ENCODE measurements at regions not wholly inside any gene's neighbourhood (a gene's known extent, or its start where the extent isn't known, plus 50 kb on each side); places are given as distances from the start of the nearest gene placed in this dataset.
A peak's percentile ranks its signal among the peaks of the same experiment; 100 is the strongest.
"Not testable (repeated sequence)": the region's sequence is repeated elsewhere in the genome, so short reads cannot be mapped to it uniquely, and the experiment has no call there.

GRCh38 chr13:83211301-83211700 lies 671.0 kb downstream of the SLITRK1 start:
- DNase-seq: no peak

GRCh38 chr13:83204886-83205285 lies 677.4 kb downstream of the SLITRK1 start:
- no peak for DNase-seq

GRCh38 chr13:83201506-83201905 lies 680.8 kb downstream of the SLITRK1 start:
- no peak for DNase-seq

GRCh38 chr13:83197316-83197715 lies 685.0 kb downstream of the SLITRK1 start:
- DNase-seq: no peak

- DNase-seq: no peak
Measured at GRCh38 chr13:83190020-83190419, 692.3 kb downstream of the SLITRK1 start.

GRCh38 chr13:83184819-83185218 lies 697.5 kb downstream of the SLITRK1 start:
- no peak for DNase-seq

GRCh38 chr13:83184150-83184475 lies 698.2 kb downstream of the SLITRK1 start:
- no peak for DNase-seq

GRCh38 chr13:83183439-83184149 lies 698.7 kb downstream of the SLITRK1 start:
- DNase-seq: no peak

- no peak for DNase-seq
Measured at GRCh38 chr13:83182845-83183244, 699.4 kb downstream of the SLITRK1 start.

GRCh38 chr13:83178008-83178407 lies 704.3 kb downstream of the SLITRK1 start:
- no peak for DNase-seq

- no peak for DNase-seq
Measured at GRCh38 chr13:83168590-83168989, 713.7 kb downstream of the SLITRK1 start.

- DNase-seq: no peak
Measured at GRCh38 chr13:83167203-83167602, 715.1 kb downstream of the SLITRK1 start.

- no peak for DNase-seq
Measured at GRCh38 chr13:83166550-83166949, 715.7 kb downstream of the SLITRK1 start.

- DNase-seq: no peak
Measured at GRCh38 chr13:83162493-83162892, 719.8 kb downstream of the SLITRK1 start.

GRCh38 chr13:83153848-83154247 lies 728.4 kb downstream of the SLITRK1 start:
- DNase-seq: peak; percentile 88

GRCh38 chr13:83151308-83151660 lies 731.0 kb downstream of the SLITRK1 start:
- DNase-seq: no peak

GRCh38 chr13:83150616-83151307 lies 731.5 kb downstream of the SLITRK1 start:
- no peak for DNase-seq

GRCh38 chr13:83136660-83137059 lies 745.6 kb downstream of the SLITRK1 start:
- DNase-seq: no peak

GRCh38 chr13:83125791-83126190 lies 756.5 kb downstream of the SLITRK1 start:
- no peak for DNase-seq

GRCh38 chr13:83121896-83122295 lies 760.4 kb downstream of the SLITRK1 start:
- DNase-seq: no peak

- no peak for DNase-seq
Measured at GRCh38 chr13:83117046-83117445, 765.2 kb downstream of the SLITRK1 start.

GRCh38 chr13:83101574-83102247 lies 780.6 kb downstream of the SLITRK1 start:
- not testable (repeated sequence) for DNase-seq

GRCh38 chr13:83100237-83100636 lies 782.0 kb downstream of the SLITRK1 start:
- no peak for DNase-seq

GRCh38 chr13:83088858-83089257 lies 793.4 kb downstream of the SLITRK1 start:
- DNase-seq: no peak

All from NCI-H748 treated with DMSO at 0.1 percent for 48 hours (cell line).